GM12873 (cell line): ENCODE measurements at regions not wholly inside any gene's neighbourhood (a gene's known extent, or its start where the extent isn't known, plus 50 kb on each side); places are given as distances from the start of the nearest gene placed in this dataset.

Experiments
- CTCF ChIP-seq: IDR thresholded peaks from 2 replicates; pipeline ENCODE4 v1.5.1; 2012; ENCODE audit warnings: low read depth, mild to moderate bottlenecking, moderate library complexity, low read length, control low read depth; ENCODE audit not compliant: insufficient read depth; ENCODE audit errors: missing control alignments

- no peak for TF ChIP-seq CTCF
Measured at GRCh38 chr18:30211112-30211511, 831.4 kb downstream of the DSC3 start.

GRCh38 chr18:30208546-30208945, 834.0 kb downstream of the DSC3 start:
- no peak for TF ChIP-seq CTCF

GRCh38 chr18:30192216-30192615, 850.3 kb downstream of the DSC3 start:
- TF ChIP-seq CTCF, result peak; percentile 32

DNA sequence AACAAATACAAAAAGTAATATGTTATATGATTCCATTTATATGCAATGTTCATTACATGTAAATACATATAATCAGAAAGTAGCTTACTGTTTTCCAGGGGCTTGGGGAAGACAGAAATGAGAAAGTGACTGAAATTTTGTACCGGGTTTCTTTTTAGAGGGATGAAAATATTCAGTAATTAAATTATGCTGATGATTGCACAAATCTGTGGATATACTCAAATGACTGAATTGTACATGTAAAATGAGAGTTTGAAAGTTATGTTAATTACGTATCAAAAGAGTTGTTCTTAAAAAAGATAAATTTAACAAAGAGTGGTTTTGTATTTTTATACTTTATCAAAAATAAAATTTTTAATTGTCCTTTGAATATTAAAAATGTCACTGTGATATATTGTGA, 856.3 kb downstream of the DSC3 start:
- TF ChIP-seq CTCF, result no peak

DNA sequence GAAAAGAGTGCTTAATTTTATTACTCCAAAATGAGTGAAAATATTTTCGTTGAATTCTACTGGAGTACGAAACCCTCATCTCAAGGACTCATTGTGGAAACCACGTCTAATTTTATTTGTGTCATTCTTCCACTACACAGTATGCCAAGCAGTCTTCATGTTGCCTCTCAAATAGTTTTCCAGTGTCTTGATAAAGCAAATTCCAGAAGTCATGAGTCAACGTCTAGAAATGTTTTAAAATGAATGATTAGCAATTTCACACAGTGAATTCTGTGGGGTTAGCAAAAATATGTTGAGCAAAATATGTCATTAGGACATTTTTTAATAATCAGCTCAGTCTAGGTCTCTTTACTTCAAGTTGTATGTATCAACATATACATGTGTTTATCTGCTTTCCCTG, 865.5 kb downstream of the DSC3 start:
- TF ChIP-seq CTCF, result no peak

DNA sequence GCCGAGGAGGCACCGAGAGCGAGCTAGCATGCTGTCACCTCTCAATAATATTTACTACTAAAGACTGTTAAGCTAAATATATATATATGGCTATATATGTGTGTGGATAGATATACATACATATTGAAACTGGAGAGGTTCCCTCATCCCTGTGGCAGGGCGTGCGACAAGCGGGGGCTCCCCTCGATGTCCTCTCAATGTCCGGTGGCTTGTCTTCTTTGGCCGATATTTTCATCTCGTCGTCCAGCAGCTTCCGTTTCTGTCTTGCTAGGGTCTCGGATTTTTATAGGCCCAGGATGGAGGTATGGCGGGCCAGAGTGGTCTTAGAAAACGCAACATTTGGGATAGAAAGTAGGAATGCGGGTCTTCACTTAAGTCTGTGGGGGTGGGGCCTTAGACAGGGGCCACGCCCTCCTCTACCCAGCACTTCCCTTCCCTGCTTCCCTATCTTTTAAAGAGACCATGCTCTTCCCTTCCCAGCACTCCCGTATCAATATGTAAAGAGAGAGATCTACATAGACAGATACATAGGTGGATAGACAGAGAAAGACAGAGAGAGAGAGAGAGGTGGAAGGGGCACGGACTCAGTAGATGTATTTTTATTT, 866.8 kb downstream of the DSC3 start:
- TF ChIP-seq CTCF, result no peak

DNA sequence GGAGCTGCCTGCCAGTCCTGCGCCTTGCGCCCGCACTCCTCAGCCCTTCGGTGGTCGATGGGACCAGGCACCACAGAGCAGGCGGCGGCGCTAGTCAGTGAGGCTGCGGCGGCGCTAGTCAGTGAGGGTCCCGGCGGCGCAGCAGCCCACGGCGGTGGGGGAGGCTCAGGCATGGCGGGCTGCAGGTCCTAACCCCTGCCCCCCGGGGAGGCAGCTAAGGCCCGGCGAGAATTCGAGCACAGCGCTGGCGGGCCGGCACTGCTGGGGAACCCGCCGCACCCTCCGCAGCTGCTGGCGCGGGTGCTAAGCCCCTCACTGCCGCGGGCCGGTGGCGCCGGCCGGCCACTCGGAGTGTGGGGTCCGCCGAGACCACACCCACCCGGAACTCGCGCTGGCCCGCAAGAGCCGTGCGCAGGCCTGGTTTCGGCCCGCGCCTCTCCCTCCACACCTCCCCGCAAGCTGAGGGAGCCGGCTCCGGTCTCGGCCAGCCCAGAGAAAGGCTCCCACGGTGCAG, 867.4 kb downstream of the DSC3 start:
- TF ChIP-seq CTCF, result no peak
